GM19238 (cell line): ENCODE measurements at regions not wholly inside any gene's neighbourhood (a gene's known extent, or its start where the extent isn't known, plus 50 kb on each side); places are given as distances from the start of the nearest gene placed in this dataset.

Experiments used
- DNase-seq: peaks from one replicate; pipeline ENCODE4 v3.0.0; 2011; ENCODE audit warnings: low spot score; ENCODE audit not compliant: insufficient read length

GRCh38 chr4:74642006-74642405, 152.3 kb downstream of the BTC start:
- no peak for DNase-seq

- DNase-seq: no peak
These were observed 145.1 kb downstream of the BTC start for GRCh38 chr4:74649193-74649592.

GRCh38 chr4:74651198-74651597, 143.1 kb downstream of the BTC start:
- no peak for DNase-seq

GRCh38 chr4:74653331-74654229, 140.7 kb downstream of the BTC start:
- no peak for DNase-seq

DNA sequence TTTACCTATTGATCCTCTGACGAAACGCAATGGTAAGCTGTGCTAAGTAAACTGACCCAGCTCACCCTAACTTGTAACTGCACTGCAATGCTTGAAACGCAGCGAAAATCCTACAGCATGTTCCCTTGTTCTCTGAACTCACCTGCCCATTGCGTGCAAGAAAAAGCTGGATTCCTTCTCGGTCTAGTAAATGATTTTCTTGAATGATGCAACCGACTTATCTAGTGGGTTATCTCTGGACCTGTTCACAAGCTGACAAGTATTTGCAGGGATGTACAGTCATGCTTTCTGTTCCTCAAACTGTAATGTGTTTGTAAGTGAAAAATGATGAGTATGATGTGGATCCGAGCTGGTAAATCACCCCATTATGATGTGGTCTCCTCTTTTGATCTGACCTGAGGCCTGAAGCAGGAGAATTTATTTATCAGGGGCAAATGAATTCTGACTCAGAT, 140.1 kb downstream of the BTC start:
- no peak for DNase-seq

- no peak for DNase-seq
These were observed 137.7 kb downstream of the BTC start for GRCh38 chr4:74656596-74656995.

DNA sequence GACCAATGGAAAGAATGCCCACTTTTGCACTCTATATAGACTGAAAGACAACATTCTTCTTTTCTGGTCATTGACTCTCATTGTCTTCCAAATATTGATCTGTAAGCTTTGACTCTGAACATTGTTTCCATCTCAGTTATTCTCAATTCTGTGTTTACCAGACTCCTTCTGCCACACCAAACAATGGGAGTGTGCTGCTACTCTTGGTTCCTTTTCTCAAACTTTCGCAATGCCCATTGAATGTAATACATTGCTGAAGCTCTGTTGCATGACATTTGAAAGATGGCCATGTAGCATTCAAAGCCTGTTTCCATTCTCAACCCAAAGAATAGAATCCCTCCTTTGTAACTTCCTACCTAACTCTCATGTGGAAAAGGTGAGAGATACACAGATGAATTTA, 136.2 kb downstream of the BTC start:
- DNase-seq: no peak

- no peak for DNase-seq
These were observed 134.5 kb downstream of the BTC start for GRCh38 chr4:74659576-74660411.

- DNase-seq: no peak
These were observed 133.5 kb downstream of the BTC start for GRCh38 chr4:74660866-74661265.

GRCh38 chr4:74661427-74662201, 132.7 kb downstream of the BTC start:
- no peak for DNase-seq

DNA sequence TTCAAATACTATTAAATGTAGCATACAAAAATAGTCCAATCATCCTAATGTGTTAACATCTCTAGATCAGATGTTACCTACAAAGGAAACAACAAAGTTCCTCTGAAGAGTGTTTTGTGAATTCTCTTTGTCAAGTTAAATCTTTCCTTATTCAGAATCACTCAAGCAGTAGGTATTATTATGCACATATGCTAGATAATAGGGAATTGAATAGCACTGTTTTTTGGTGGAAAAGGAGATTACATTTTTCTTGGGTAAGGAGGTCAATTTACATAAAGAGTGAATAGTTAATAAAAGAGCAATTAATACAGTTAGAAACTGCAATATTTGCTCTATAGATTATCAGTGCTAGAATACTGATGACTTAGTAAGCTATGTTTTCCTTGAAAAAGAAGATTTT, 130.7 kb downstream of the BTC start:
- DNase-seq: no peak

DNA sequence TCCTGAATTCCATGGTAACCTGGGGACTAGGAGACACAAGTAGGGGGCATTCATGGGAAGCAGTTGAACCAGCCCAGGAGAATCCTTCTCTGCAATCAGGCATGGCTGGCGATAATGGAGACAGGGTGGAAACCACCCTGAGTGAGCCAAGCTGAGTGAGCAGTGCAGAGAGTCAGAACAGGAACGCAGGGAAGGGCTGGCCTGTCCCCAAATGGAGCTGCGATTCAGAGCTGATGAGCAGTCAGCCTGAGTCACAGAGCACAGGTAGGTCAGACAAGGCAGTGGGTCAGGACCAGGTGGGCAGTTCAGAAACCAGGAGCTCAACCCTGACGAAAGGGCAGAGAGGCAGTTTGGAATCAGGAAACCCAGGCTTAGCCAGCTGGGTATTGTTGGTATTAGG, 129.0 kb downstream of the BTC start:
- no peak for DNase-seq

DNA sequence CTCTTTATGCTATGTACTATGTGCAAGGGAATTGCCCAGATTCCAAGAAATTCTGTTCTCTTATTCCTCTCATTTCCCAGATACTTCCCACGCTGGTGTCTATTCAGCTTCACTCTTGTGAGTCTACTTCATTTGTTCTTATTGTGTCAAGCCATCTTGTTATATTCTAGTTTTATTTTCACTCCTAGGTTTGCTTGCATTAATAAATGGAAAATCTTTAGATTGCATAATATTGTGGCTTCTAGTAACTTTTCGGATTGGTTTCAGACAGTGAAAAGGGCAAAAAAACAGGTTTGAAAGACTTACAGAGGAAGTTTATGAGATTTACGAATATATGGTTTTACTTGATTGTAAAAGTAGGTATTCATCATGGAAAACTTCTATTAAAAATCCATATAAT, 128.4 kb downstream of the BTC start:
- no peak for DNase-seq

- DNase-seq: no peak
These were observed 126.9 kb downstream of the BTC start for GRCh38 chr4:74667438-74667837.

DNA sequence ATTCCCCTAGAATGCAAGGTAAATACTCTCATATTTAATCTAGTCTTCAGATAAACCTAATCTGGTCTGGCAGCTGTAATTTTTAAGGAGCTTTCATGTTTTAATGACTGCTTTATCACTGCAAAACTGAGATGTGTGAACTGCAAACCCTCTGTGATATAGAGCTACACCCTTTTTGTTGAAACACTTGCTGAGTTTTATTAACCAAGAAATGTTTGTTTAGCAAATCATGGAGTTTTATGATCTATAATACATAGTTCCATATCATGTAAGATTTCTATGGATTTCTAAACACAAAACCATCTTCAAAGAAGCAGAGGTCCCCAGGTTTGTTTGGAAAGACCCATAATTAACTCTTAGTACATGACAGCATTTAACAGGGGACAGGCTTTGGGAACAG, 126.4 kb downstream of the BTC start:
- DNase-seq: no peak

DNA sequence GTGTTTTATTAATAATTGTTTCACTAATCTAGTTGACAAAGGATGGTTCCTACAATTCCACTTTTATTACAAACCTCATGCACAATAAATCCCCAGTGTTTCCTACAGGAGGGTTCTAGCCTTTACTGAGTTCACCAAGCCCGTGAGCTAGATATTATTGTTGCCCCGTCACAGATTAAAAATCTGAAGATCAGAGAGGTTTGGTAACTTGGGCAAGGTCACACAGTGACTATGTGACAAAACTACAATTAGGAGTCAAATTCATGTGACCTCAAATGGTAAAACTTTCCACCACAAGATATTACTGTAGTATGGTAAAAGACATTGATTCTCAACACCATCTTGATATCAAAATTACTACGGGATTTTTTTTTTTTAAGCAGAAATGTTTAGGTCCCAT, 124.6 kb downstream of the BTC start:
- no peak for DNase-seq

GRCh38 chr4:74670583-74670982, 123.7 kb downstream of the BTC start:
- no peak for DNase-seq

DNA sequence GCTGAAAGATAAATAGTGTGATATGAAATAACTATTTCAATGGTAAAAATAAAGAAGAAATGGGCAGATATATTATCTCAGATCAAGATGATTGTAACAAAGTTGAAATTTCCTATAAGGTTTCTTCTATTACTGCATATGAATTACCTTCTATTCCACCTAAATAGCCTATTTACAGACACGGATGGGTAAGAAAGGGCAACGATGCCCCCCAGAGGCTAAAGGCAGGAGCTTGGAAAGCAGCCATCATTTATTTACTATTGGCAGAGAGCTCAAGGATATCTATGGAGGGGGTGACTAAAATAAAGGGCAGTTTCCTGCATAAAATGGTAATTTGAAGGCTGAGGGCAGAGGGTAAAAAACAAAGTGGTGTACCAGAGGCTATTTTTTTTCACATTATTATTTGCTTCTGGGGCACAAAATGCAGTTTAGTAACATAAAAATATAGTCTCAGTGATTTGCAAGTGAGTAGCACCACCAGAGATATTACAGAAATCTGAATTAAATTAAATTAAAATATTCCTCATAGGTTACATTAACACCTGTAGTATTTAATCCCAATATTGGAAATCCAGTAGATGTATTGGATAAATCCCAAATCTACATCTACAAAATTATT, 123.1 kb downstream of the BTC start:
- DNase-seq: no peak

DNA sequence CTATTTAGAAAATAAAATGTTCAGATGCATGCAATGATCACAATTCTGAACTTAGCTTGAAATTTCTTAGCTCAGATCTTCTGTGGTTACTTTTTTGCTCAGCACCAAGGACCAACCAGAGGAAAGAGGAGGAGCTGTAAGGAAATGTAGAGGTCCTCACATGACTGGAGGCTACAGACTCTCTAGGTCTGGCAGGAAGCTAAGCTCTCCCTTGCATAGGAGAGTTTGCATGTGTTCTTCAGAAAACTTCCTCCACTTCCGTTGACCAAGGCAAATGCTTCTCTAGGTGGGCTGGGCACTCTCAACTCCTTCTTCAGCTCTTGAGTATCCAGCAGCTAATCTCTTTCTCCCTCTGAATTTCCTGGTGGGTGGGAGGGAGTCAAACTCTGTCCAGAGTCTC, 119.6 kb downstream of the BTC start:
- no peak for DNase-seq

DNA sequence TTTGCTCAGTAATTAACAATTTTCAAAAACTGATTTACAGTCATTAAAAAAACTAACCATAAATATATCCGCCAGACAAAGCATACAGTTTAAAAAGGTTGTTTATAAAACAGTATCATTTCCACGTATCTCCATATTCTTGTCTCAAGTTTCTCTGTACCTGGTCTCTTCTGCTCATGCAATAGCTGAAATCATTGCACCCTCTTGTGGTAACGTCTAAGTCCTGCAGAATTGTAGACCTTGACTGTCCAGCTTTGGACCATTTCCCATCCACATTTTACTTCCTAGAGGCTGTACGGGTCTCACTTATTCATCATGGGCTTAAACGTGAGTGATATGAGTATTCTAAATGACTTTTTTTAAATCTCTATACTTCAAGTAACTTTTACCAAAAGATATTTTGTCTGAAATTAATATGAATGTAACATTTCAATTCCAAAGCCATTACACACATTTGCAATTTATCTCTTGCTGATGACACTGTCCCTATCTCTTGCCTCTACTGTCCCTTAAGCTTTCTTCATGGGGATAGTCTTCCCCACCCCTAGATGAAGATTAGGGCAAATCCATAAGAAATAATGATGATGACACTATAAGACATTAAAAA, 118.5 kb downstream of the BTC start:
- peak; percentile 4 for DNase-seq
